OCI-LY1 (cell line): ENCODE measurements at regions not wholly inside any gene's neighbourhood (a gene's known extent, or its start where the extent isn't known, plus 50 kb on each side); places are given as distances from the start of the nearest gene placed in this dataset.
"Not testable (repeated sequence)": the region's sequence is repeated elsewhere in the genome, so short reads cannot be mapped to it uniquely, and the experiment has no call there.

Experiments
- CTCF ChIP-seq: fragments of 200-600 bp; sonication (generic), shearing (Covaris generic); IDR thresholded peaks from 2 replicates; pipeline ENCODE4 v1.5.1; 2017; ENCODE audit warnings: mild to moderate bottlenecking, antibody characterized with exemption, low read length, moderate library complexity, mixed read lengths
- EZH2 ChIP-seq: fragments of 200-600 bp; sonication (generic), shearing (Covaris generic); IDR thresholded peaks from 2 replicates; pipeline ENCODE4 v1.8.0; 2017; ENCODE audit warnings: borderline replicate concordance, mixed run types, mild to moderate bottlenecking, antibody characterized with exemption, low read length, moderate library complexity, mixed read lengths

- TF ChIP-seq CTCF, EZH2: not testable (repeated sequence)
Measured at GRCh38 chr10:3917392-3917791, 132.4 kb upstream of the KLF6 start.
